GM19238 (cell line): ENCODE measurements at regions not wholly inside any gene's neighbourhood (a gene's known extent, or its start where the extent isn't known, plus 50 kb on each side); places are given as distances from the start of the nearest gene placed in this dataset.

Source experiments
- DNase-seq: peaks from one replicate; pipeline ENCODE4 v3.0.0; 2011; ENCODE audit warnings: low spot score; ENCODE audit not compliant: insufficient read length

DNA sequence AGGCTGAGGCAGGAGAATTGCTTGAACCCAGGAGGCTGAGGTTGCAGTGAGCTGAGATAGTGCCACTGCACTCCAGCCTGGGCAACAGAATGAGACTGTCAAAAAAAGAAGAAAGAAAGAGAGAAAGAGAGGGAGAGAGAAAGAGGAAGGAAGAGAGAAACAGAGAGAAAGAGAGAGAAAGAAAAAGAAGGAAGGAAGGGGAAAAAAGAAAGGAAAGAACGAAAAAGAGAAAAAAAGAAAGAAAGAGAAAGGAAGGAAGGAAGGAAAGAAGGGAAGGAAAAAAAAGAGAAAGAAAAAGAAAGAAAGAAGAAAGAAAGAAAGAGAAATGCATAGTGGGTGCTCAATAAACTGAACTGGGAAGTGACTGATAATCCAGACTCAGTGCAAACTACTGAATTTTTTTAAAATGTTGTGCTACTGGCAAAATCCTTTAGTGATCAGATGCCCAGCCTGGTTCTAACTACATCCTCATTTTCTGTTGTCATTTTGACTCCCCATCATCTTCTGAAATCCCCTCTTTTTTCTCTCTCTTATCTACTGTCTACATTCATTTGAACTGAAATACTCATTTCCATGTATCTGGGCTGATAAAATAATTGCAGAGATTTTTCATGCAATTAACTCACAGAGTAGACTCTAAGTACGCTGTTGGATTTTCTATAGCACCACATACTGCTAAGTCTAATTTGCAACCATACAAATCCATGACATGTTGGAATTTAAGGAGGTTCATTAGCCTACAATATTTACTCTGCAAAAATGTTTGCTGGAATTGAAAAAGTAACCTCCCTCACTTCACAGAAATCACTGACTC, 85.3 kb upstream of the HIVEP1 start:
- DNase-seq, result no peak

DNA sequence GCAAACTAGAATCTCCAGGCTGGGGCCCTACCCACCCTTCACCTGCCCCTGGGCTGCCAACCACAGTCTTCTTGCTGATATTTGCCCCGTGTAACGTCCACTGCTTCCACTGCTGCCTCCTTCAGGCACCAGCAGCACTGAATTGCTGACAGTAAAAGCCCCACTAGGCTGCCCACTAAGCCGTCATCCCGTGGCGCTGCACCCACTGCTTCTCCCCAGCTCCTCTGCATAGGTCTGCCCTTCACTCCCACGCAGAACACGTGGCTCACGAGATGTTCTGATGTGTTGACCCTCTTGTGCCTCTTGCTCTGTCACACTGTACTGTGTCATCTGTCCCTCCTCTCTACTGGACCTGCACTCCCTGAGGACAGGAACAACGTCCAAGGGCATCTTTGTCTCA, 86.3 kb upstream of the HIVEP1 start:
- DNase-seq, result no peak

DNA sequence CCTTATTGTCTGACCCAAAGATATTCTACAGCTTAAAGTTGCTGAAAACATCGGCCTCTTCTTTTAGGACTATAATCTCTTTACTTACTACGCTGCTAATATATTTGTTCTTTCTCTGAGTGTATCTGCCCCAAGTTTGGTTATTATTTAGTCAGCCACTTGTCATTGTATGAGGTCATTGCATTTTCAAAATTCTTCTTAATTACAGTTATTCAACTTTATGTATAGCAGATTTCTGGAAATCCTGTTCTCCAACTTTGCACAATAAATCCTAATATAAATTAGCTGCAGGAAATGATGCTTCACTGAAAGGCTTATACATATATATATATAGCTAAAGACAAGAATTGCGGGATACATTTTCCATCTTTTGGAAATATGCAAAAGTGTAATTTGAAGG, 88.5 kb upstream of the HIVEP1 start:
- DNase-seq, result no peak

DNA sequence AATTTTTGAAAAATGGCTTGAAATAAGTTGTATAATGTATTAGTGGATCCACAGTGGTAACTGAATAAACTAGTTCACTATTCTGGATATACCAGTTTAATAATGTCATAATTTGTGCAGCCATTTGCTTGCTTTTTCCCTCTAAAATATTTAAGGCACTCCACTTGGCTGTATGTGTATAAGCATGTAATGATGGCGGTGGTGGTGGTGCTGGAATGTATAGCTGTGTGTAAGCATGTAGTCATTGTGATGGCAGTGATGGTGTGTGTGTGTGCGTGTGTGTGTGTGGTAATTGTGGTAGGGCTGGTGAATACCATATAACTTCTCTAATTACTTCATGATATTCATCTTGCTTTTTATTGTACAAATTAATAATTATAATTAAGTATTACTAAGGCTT, 89.2 kb upstream of the HIVEP1 start:
- no peak for DNase-seq

DNA sequence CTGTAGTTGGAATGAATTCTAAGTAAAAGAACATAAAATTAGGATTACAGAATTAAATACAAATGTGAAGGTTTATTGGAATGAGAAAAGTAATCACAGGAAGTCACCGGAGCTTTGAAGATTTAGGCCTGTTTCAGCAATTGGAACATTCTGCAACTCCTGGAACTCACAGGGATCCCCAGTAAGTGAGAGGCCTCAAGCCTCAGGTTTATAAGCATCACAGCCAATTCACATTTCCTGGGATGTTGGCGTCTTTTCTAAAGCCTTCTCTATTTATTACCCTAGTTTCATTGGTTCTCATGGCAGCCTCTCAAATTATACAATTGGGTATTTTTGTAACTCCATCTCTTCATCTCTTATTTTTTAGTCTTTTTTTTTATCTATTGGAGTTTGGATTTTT, 90.4 kb upstream of the HIVEP1 start:
- DNase-seq, result no peak

DNA sequence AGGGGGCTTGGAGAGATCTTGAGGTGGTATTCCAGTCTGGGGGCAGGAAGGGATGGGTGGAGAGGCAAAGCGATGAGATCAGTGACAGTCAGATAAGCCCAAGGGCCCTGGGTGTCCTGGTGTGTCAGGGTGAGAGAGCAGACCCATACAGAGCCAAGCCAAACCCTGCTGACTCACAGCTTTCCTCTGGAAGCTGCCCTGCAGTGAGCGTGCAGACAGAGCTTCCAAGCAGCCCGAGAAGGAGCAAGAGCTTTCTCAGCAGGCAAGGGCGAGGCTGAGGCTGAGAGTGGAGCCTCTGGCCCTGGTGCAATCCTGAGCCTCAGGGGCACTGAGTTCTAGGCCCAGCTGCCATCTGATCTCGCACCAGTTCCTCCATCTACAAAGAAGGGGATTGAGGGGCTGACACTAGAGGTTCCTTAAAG, 91.1 kb upstream of the HIVEP1 start:
- no peak for DNase-seq

DNA sequence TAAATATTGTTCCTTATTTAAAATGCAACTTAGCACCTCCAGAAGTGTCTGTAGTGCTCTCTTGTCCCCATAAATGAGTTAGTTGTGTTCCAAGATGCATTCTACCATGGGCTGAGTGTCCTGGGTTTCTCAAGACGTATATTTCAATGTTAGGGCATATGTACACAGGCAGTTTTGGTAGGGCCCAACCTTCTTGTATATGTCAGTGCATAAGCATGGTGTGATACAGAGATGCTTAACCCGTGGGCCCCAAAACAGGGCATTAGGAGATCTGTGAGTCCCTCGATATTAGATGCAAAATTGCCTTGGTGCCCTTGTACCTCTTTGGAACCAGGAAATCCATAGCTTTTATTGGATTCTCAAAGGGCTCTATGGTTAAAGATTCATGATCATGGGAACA, 91.5 kb upstream of the HIVEP1 start:
- DNase-seq, result no peak

DNA sequence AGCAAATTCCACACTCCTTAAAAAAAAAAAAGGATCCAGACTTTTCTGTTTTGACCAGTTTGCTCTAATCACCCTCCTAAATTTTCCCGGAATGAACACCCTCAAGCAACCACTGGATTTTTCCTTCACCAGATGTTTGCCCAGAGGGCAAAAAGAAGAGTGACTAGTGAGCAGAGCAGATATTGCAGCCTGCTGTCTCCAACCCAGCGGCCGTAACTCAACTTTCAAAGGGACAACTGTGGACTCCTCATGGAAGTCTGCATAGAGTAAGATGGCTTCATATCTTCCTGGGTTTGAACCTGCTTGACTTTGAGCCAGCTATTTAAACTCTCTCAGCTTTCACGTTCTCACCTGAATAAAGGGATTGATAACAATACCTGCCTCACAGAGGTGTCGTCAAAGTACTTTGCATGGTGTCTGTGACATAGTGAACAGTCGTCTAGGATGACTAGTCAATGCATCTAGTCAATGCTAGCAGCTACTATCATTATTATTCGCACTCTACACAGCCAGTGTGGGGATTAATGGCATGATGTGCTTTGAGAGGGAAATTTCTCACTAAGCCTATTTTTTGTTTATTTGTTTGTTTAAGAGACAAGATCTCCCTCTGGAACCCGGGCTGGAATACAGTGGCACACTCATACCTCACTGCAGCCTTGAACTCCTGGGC, 92.2 kb upstream of the HIVEP1 start:
- DNase-seq, result no peak

DNA sequence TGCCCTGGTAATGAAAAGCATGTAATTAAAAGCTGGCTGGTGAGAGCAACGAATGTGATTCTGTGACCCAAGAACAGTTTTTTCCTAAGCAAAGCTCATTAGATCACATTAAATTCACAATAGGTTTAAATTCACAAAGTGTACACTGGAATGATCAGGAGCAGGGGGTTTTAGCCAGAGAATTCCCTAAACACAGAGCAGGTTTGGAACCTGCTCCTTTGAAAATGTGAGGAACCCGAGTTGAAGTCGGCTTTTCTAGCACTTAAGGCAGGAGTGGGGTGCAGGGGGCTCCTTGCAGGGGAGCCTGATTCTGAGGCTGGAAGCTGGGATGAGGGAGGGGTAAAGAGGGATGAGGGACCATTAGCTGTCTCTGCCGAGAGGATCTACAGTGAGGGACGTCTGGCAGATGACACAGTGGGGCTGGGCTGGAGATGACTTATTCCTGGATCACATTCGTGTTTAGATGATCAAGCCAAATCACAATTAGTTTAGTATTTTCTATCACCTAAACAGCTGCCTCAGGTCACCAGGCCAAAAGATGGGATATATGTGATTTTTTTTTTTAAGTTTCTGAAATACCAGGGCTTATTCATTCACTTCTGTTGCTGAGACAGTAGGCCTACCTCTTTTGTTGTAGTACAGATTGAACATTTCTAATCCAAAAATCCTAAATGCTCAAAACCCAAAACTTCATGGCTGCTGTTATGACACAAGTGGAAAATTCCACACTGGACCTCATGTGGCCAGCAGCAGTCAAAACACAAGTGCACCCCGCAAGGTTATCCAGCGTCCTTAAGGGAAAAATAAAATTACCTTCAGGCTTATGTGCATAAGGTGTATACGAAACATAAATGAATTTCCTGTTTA, 93.1 kb upstream of the HIVEP1 start:
- DNase-seq, result no peak

DNA sequence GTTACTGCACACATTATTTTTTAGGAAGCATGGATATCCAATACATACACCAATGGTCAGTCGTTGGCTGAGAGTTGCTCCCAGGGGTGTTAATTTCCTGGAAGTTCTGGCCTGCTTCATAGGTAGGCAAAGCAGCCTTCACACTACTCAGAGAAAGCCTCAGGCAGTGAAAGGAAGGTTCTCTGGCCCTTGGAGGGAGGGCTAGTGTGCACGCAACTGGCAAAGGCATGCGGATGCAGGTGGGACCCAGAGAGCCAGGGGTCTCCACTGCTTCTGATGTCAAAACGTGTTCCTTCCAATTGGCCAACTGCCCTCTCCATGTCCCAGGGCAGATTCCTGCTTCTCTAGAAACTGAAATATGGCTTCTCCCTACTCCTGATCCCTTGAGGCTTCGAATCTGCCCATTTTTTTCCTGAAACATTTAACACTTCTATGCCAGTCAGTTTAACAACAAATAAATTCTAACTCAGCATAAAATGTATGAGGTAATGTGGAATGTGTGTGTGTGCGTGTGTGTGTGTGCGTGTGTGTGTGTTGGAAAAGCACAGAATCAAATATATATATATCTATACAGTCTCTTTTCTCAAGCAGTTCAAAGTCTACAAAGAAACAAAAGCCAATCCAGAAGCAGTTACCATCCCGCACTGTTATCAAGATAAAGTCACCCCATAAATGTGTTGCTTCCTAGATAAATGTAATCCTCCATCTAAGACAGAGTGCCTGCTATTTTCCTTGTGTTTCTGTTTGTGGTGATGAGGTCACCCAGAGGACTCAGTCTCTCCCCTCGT, 94.0 kb upstream of the HIVEP1 start:
- no peak for DNase-seq

DNA sequence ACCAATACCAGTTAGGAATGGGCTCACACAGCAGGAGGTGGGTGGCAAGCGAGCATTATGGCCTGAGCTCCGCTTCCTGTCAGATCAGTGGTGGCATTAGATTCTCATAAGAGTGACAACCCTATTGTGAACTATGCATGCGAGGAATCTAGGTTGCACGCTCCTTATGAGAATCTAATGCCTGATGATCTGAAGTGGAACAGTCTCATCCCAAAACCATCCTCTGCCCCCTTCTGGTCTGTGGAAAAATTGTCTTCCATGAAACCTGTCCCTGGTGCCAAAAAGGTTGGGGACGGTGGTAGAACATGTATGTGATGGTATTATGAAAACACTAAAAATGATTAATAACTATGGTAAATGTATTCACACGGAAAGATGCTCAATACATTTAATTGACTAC, 99.7 kb upstream of the HIVEP1 start:
- DNase-seq, result no peak

DNA sequence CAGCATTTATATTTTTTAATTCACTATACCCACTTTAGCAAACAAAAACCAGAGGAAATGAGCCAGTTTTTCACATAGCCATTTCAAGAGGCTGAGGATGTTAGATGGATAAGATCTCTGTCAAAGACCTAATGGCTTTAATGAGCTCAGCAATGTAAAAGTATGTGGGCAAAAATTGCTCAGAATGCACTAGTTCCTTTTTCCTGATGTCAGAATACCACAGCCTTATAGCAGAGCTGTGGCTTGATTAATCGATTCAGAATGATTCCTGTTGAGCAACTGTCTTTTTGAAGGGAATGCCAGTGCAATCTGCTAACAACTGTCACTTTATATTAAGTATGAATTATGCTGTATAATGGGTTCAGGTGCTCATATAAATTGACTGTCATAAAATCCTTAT, 100.6 kb upstream of the HIVEP1 start:
- DNase-seq, result no peak

DNA sequence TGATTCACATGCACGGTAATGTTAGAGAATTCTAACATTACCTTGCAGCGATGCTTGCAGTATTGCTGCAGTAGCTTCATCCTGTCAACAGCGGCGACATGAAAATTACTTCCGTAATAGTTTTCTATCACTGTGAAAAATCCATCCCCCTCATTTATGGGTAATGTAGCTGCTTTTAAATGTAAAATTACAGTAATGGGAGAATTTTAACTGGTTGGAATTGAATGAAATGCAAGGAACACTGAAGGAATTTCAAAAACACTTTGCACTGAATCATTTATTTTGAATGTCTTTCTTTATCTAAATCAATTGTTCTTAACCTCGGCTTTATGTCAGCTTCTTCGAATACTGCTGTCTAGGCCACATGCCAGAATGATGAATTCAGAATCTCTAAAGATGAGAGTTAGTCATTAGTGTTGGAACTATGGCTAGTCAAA, 102.4 kb upstream of the HIVEP1 start:
- no peak for DNase-seq

DNA sequence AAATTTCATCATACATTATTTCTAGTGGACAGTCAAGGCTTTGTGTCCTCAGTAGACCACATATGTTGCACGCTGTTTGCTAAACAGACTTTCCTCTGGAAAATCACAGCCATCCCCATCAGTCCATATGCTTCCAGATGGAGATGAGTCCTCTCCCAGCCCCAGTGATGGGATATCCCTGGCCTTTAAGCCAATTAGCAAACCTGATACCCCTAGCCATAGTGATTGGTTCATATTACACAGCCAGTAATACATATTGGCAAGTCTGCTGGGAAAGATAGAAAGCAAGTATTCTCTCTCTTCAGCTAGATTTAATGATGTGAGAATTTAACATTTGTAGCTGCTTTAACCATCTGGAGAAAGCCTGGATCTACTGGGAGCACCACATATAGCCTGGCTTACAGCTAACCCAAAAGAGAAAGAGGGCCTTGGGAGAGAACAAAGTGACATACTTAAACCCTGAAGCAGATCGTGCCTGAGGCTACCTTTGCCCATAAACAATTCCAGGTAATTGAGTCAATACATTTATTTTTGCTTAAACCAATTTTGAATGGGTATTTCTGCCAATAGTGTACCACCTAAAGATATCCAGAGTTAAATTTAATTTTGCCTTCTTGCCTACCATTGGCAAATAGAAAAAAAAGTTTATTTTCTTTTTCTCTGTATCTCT, 103.5 kb upstream of the HIVEP1 start:
- no peak for DNase-seq

DNA sequence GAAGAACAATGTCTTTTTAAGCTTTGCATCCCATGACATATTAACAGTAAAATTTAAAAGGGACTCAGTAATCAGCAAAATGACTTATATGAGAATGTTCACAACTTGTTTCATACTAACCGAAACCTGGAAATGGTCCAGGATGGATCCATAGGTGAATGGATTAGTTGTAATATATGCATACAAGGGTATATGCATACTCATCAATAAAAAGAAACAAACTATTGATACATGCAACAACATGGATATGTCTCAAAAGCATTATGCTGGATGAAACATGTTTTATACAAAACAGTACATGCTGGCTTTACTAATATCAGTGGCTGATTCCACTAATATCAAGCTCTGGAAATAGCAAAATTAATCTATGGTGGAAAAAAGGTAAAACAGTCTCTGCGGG, 108.5 kb upstream of the HIVEP1 start:
- DNase-seq, result no peak

DNA sequence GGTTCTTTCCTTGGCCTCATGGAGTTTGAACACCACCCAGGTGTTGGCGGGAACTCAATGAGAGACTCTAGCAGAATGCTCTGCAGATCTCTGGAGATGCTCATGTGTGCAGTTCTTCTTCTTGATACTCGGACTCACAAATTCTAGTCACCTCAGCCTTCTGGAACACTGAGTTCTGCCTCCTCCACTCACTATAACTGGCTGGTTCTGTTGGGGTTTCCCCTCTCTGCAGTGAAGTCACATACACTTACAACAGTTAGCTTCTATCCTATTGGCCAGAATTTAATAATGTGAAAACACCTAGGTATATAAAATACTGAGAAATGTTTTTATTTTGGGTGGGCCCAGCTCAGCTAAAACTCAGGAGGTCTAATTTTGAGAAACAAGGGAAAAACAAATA, 109.6 kb upstream of the HIVEP1 start:
- DNase-seq, result no peak

DNA sequence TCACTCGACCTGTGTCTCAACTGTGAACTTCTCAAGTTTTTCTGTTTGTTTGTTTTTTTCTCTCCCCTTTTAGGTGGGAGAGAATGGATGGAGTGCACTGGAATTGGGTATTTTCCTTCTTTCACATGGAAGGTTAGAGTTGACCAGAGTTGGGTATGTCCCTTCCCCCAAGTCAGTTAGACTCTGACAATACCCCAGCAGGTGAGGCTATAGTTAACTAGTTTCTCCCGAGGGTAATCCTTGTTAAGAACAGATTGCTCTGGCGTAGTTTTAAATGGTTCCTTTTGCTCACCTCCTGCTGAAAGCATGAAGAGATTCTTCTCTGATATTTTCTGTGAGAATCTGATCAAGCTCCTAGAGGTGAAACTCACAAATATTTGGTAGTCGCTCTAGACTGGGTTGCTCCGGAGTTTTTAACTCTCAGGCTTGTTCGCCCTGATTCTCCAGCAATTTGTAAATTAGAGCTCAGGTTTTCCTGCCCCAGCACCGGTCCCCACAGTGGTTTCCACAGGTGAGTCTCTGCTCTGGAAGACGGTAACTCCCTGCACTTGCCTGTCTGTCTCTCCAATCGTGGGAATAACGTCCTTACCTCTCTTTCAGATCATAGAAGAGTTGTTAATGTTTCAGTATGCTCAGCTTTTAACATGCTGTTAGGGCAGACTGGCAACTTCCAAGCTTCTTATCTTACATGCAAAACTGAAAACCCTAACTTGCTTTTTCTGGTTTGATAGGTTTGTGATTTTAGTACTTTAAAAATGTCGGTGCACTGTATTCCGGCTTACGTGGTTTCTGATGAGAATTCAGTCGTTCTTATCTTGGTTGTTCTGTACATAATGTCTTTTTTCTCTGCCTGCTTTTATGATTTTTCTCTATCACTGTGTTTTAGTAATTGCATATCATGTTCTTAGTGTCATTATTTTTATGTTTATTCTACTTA, 111.2 kb upstream of the HIVEP1 start:
- no peak for DNase-seq

DNA sequence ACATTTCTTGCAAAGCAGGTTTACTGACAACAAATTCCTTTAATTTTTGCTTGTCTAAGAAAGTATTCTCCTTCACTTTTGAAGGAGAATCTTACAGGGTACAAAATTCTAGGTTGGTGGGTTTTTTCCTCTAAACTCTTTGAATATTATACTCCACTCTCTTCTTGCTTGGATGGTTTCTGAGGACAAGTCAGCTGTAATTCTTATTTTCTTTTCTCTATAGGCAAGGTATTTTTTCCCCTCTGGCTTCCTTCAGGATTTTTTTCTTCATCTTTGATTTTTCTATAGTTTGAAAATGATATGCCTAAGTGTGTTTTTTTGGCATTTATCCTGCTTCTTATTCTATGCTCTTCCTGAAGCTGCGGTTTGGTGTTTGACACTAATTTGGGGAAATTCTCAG, 112.5 kb upstream of the HIVEP1 start:
- DNase-seq, result no peak

DNA sequence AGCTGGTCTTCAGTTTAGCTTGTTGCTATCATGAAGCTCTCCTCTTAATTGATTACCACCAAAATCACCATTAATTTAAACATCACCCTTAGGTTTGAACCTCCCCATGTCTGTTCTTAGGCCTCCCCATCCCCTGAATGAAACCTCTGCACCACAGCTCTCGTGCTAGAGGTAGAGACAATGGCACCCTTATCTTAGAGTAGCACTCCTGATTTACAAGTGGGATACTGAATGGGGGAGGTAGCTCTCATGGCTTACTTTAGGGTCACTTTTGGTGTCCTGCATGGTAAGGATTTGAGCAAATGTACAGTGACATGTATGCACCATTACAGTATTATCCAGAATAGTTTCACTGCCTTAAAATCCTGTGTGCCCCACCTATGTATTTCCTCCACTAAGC, 115.6 kb upstream of the ADTRP start:
- no peak for DNase-seq

DNA sequence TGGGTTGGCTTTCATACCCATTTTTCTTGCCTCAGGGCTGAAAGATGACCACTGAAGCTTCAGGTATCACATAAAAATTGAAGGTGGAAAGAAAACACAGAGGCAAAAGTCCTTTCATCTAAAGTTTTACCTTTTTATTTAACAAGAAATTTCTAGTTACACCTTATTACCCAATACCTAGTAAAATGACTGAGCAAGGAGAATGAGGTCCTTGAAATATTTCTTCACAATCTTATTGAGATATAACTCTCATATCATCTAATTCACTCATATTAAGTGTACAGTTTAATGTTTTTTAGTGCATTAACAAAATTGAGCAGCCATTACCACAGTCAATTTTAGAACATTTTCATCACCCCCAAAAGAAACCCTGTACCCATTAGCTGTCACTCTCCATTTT, 112.9 kb upstream of the ADTRP start:
- no peak for DNase-seq
